Renal pelvis (tissue), 1 donor: ENCODE measurements at regions not wholly inside any gene's neighbourhood (a gene's known extent, or its start where the extent isn't known, plus 50 kb on each side); places are given as distances from the start of the nearest gene placed in this dataset.
A peak's percentile ranks its signal among the peaks of the same experiment; 100 is the strongest.
"Not testable (repeated sequence)": the region's sequence is repeated elsewhere in the genome, so short reads cannot be mapped to it uniquely, and the experiment has no call there.

Experiments used
- DNase-seq: peaks from one replicate; pipeline ENCODE4 v3.0.0-alpha.2; 2013

GRCh38 chr14:48052973-48053372, 377.6 kb upstream of the MDGA2 start:
- no peak for DNase-seq

DNA sequence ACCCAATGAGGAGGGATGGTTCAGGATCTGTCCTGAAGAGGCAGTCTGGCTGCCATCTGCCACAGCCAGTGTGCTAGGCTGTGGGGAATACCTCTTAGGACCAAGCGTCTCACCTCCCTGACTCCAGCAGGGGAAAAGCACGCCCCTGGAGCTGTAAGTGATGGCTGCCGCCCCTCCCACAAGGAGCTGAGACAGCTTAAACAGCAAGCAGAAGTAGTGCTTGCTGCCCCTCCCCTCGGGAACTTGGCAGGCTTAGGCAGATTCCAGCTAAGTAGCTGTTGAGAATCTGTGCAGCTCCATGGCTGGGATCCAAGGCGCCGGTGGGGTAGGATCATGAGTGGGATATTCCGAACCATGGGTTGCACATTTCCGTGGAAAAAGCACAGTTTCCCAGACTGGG, 360.4 kb upstream of the MDGA2 start:
- no peak for DNase-seq

DNA sequence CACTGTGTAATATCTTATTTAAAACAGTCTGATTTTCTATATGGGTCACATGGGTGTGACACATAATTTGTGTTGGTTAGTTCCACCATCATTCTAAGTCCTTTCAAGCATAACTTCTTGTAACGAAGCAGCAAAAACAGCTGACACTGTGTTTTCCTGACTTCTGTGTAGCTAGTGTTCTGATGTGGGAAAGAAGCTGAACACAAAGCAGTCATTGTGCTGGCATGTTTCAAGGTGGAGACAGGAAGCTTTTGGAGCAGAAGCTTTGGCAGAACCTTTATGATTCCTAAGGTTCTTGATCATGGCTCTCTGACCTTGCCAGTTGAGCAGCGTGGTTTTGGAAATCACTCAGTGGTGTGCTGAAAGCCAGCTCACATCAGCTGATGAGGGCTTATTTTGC, 351.7 kb upstream of the MDGA2 start:
- no peak for DNase-seq

GRCh38 chr14:48023881-48024280, 348.5 kb upstream of the MDGA2 start:
- DNase-seq, result no peak

- DNase-seq, result not testable (repeated sequence)
Observed at GRCh38 chr14:48011484-48011883, 336.1 kb upstream of the MDGA2 start.

DNA sequence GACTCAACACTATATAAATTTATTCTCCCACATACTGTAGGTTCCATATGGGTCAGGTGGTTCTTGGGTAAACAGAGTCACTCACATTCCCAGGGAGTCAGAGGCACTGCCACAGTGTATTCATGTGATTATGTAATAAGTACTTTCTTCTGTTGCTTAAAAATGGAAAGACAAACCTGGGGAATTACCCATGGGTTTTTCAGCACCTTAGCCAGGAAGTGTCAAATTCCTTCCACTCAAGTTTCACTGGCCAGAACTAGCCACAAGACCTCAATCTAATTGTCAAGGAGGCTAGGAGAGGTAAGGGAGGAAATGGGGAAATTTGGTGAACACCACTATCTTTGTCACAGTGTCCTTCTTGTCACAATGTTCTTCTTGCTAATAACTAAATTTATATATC, 333.2 kb upstream of the MDGA2 start:
- no peak for DNase-seq

DNA sequence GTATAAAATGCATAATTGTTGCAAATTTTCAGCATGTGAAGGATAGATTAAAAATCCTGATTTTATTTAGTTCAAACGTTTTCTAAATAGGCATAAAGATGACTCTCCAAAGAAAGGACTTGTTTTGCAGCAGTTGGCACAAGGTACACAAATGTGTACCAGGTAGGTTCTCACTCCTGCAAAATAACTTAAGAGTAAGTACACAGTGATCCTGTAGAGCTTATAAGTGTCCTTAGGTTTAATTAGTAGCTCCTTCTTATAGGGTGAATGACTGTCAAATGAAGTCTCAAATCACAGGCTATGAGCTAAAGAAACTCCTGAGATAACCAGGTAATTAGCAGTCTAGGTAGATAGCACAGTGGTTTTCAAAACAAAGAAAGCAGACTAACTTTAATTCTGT, 330.6 kb upstream of the MDGA2 start:
- no peak for DNase-seq

DNA sequence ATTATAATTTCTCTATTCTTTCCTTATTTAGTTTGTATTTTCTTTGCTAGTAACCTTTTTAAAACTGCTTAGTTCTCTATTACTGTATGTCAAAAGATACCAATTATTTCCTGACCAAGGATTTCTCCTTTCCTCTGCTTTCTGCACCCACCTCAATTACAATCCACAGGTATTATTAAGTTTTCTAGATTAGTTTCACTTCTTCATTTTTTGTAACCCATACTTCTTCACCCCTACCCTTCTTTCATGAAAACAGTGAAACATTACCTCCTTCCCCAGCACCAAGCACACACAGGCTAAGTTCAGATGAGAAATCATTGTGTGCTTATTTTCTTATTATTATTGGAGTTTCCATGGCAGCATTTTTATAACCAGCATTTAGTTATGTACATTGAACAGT, 318.5 kb upstream of the MDGA2 start:
- DNase-seq, result no peak

- DNase-seq, result no peak
Observed at GRCh38 chr14:47988175-47988574, 312.8 kb upstream of the MDGA2 start.

- DNase-seq, result no peak
Observed at GRCh38 chr14:47978871-47979270, 303.5 kb upstream of the MDGA2 start.

DNA sequence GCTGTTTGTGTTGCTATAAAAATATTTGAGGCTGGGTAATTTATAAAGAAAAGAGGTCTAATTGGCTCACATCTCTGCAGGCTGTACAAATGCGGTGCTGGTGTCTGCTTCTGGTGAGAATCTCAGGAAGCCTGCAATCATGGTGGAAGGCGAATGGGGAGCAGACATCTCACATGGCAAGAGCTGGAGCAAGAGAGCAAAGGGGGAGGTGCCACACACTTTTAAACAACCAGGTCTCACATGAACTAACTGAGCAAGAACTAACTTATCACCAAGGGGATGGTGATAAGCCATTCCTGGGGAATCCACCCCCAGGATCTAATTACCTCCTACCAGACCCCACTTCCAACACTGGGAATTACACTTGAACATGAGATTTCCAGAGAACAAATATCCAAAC, 300.7 kb upstream of the MDGA2 start:
- DNase-seq, result no peak

DNA sequence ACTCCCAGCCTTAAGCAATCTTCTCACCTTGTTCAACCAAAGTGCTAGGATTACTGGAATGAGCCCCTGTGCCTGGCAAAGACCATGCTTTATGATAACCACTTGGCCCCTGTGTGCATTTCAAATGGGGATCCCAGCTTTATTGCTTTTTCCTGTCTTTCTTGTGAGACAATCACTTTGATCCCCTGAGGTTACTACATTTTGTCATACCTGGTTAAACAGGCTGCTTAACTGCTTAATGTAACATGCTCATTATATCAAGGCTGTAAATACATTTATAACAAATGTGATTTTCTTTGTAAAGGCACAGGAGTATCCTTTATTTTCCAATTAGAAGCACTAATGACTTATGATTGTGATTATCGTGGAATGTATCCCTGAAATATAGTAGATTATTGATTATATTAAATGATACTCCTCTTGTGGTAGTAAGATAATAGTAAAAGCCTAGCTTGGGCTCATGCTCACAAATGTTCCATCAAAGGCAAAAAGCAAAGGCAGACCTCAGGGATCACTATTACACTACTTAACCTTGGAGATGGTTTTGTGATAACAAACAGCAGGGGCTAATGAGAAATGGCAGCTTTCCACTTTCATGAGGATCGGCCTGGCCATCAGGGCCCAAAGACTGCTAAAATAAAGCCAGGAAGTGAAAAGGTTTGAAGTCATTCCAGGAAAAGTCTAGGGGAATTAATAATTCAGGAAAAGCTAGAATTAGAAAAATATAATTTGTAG, 290.8 kb upstream of the MDGA2 start:
- no peak for DNase-seq

GRCh38 chr14:47961634-47962033, 286.2 kb upstream of the MDGA2 start:
- DNase-seq, result no peak

GRCh38 chr14:47959740-47960139, 284.3 kb upstream of the MDGA2 start:
- no peak for DNase-seq

DNA sequence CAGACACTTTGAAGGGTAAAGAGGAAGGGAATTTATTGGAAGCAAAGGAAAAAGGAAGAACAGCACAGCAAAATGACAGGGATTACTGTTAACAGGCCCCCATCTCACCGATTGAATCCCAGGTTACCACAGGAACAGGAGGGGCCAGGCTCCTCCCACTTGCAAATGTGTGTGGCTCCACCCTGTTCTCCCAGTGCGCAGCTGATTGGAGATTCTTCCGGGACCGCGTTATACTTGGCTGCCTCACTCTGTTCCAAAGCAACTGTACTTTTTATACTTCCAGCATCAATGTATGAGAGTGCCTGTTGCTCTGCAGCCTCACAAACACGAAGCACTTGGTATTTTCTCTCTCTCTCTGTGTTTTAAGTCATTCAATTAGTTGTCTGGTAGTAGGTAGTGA, 273.6 kb upstream of the MDGA2 start:
- no peak for DNase-seq

DNA sequence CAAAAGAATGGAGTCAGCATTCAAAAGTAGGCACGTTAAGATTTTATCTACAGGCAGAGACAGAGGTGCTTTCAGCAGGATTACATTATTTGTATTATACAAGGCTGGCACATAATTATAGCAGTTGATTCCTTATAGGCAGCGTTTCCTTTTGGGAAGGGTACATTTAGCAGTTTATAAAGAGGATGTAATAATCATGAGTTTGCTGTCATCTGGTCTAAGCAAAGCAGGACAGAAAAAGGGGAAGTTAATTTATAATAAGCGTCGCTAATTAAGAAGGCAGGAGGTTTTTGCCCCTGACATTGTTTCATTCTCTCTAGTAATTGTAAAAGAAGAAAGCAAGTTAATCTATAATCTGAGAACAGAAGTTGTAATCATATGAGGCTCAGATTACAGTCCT, 259.9 kb upstream of the MDGA2 start:
- DNase-seq, result no peak

GRCh38 chr14:47929334-47929733, 253.9 kb upstream of the MDGA2 start:
- DNase-seq, result no peak

DNA sequence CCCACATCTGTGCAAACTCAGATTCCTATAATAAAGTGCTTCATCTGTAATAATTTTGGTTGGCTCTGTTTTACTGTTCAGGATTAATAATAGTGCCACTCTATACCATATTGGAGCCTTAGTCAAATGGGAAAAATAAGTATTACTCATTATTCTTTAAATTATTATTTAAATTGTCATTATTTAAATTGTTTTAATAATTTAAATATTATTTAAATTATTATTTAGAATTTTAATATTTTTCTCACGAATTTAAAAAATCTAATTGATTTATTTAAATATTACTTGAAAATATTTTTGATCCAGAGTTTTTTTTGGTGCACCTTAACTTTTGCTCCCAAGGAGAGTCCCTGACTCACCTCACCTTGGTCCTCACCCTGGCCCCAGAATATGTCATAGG, 245.7 kb upstream of the MDGA2 start:
- DNase-seq, result no peak

- no peak for DNase-seq
Observed at GRCh38 chr14:47919997-47920396, 244.6 kb upstream of the MDGA2 start.

DNA sequence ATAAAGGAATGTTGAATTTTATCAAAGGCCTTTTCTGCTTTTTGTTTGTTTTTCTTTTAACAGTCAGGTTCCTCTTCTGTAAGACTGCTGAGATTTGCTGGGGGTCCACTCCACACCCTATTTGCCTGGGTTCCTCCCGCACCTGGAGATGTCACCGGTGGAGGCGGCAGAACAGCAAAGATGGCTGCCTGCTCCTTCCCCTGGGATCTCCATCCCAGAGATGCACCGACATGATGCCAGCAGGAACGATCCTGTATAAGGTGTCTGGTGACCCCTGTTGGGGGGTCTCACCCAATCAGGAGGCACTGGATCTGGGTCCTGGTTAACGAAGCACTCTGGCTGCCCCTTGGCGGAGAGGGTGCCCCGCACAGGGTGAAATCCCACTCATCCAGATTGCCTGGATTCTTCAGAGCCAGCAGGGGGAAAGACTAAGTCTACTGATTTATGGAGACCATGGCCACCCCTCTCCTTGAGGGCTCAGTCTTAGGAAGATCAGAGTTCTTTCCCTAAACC, 244.0 kb upstream of the MDGA2 start:
- no peak for DNase-seq

DNA sequence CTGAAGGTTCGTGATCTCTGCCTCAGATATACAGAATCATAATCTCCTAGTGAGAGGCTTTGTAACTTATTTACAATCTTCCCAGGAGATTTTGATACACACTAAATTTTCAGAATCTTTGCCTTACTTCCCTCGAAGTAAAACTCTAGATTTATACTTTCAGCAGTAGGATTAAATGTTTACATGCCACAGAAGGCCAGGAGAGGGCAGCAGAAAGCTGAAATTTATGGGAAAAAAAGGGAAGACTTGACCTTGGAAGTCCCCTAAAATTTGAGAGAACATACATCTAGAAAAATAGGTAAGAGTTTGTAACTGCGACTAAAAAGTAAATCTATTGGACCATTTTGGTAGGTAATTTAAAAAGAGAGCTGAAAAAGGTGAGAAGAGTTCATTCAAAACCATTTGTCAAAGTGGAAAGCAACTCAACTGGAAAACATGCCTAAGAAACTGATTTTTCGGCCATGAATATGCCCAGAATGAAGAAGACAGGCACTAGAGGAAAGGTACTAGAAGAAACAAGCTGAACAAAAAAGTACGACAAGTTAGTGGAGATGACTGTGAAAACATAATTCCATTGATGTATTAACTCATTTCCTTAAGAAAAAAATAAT, 242.0 kb upstream of the MDGA2 start:
- DNase-seq, result peak; percentile 27

GRCh38 chr14:47901141-47901540, 225.7 kb upstream of the MDGA2 start:
- not testable (repeated sequence) for DNase-seq

DNA sequence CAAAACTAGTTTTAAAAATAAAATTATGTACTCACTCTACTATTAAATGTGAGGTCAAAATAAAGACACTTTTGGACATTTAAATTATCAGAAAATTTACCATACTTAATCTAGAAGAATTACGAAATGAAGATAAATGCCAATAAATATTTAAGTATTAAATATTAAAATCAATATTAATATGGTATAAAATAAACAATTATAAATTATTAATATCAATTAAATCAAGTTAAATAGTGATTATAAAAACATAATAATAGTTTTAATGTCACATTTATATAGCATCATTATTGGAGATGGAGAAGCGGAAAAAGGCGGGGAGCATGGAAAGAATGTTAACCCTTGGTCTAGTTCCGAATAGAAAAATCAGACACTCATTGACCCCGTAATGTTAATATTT, 224.3 kb upstream of the MDGA2 start:
- DNase-seq, result no peak

DNA sequence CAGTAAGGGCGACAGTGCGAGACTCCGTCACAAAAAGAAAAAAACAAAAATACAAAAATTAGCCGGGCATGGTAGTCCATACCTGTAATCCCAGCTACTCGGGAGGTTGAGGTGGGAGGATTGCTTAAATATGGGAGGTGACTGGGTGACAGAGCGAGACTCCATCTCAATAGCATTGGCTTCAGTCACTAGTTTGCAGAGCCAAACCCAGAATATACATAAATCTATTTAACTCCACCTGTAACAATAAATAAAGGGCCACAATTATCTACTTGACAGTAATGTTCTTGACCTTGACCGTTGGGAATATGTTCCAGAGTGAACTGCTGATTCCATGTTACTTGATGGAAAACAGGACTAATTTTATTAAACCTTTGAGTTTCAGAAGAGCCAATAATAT, 198.9 kb upstream of the MDGA2 start:
- DNase-seq, result no peak
